Urinary bladder (tissue), 3 donors: ENCODE measurements at regions not wholly inside any gene's neighbourhood (a gene's known extent, or its start where the extent isn't known, plus 50 kb on each side); places are given as distances from the start of the nearest gene placed in this dataset.
"Not testable (repeated sequence)": the region's sequence is repeated elsewhere in the genome, so short reads cannot be mapped to it uniquely, and the experiment has no call there.

Source experiments
- DNase-seq: peaks from one replicate; pipeline ENCODE4 v3.0.0-alpha.2; 2015; ENCODE audit errors: extremely low spot score
- H3K27ac ChIP-seq: one replicate; pipeline ENCODE4 v1.5.1; 2013; ENCODE audit warnings: low read depth, mild to moderate bottlenecking, moderate library complexity
- H3K36me3 ChIP-seq: one replicate; pipeline ENCODE4 v1.6.1; 2013; ENCODE audit warnings: mild to moderate bottlenecking, moderate library complexity; ENCODE audit not compliant: insufficient read depth
- H3K4me1 ChIP-seq: one replicate; pipeline ENCODE4 v1.6.1; 2013; ENCODE audit warnings: mild to moderate bottlenecking, moderate library complexity; ENCODE audit not compliant: insufficient read depth
- H3K4me3 ChIP-seq: one replicate; pipeline ENCODE4 v1.5.1; 2013; ENCODE audit warnings: low read depth, low read length
- WGBS: extraction: QIAGEN DNeasy Blood & Tissue Kit; methylation state at CpG from one replicate; pipeline ENCODE4 v1.1.7; 2013; 5-methylcytosine and 5-hydroxymethylcytosine counted together
- donor health status: healthy with polysubstance abuse.
- donor health status: healthy.

- 20% methylated on average over 9 of the region's 9 CpGs for WGBS
- H3K4me1 ChIP-seq: no peaks in the 10 kb centered on the region
- DNase-seq: peak; percentile 10
- H3K36me3 ChIP-seq: no peaks in the 10 kb centered on the region
- no peak overlapping the region for H3K4me3 ChIP-seq
- H3K27ac ChIP-seq: no peak overlapping the region
Observed at GRCh38 chr6:130632277-130632676, 194.9 kb upstream of the SMLR1 start.

- Histone ChIP-seq H3K4me3 (no peak overlapping the region), H3K36me3 (no peaks in the 10 kb centered on the region), H3K27ac (no peak overlapping the region), H3K4me1 (no peaks in the 10 kb centered on the region)
- 48% methylated on average over 2 of the region's 2 CpGs for WGBS
- DNase-seq: no peak
Observed at GRCh38 chr6:130632897-130633296, 194.3 kb upstream of the SMLR1 start.

GRCh38 chr6:130643361-130643760 lies 183.8 kb upstream of the SMLR1 start:
- Histone ChIP-seq H3K36me3 (no peaks in the 10 kb centered on the region), H3K27ac (no peak overlapping the region), H3K4me1 (no peaks in the 10 kb centered on the region), H3K4me3 (no peak overlapping the region)
- 84% methylated on average over 1 of the region's 1 CpG for WGBS
- DNase-seq: no peak

GRCh38 chr6:130644175-130644574 lies 183.0 kb upstream of the SMLR1 start:
- Histone ChIP-seq H3K4me1 (no peaks in the 10 kb centered on the region), H3K4me3 (no peak overlapping the region), H3K36me3 (no peaks in the 10 kb centered on the region), H3K27ac (no peak overlapping the region)
- DNase-seq: no peak
- WGBS: 95% methylated on average over 2 of the region's 2 CpGs

GRCh38 chr6:130644769-130645168 lies 182.4 kb upstream of the SMLR1 start:
- not testable (repeated sequence) for H3K4me1 ChIP-seq, H3K36me3 ChIP-seq, H3K27ac ChIP-seq, H3K4me3 ChIP-seq, DNase-seq
- 85% methylated on average over 3 of the region's 3 CpGs for WGBS

- H3K4me3 ChIP-seq: no peak overlapping the region
- no peaks in the 10 kb centered on the region for H3K4me1 ChIP-seq
- DNase-seq: no peak
- no peak overlapping the region for H3K27ac ChIP-seq
- no peaks in the 10 kb centered on the region for H3K36me3 ChIP-seq
Observed at GRCh38 chr6:130647246-130647645, 180.0 kb upstream of the SMLR1 start.

GRCh38 chr6:130655586-130655985 lies 171.6 kb upstream of the SMLR1 start:
- Histone ChIP-seq H3K27ac (no peak overlapping the region), H3K4me1 (no peaks in the 10 kb centered on the region), H3K4me3 (no peak overlapping the region), H3K36me3 (no peaks in the 10 kb centered on the region)
- no peak for DNase-seq
- WGBS: 82% methylated on average over 1 of the region's 1 CpG

- Histone ChIP-seq H3K36me3 (no peaks in the 10 kb centered on the region), H3K27ac (no peak overlapping the region), H3K4me3 (no peak overlapping the region), H3K4me1 (no peaks in the 10 kb centered on the region)
- WGBS: 83% methylated on average over 4 of the region's 4 CpGs
- no peak for DNase-seq
Observed at GRCh38 chr6:130661077-130661476, 166.1 kb upstream of the SMLR1 start.

- 92% methylated on average over 2 of the region's 2 CpGs for WGBS
- Histone ChIP-seq H3K27ac (no peak overlapping the region), H3K36me3 (no peaks in the 10 kb centered on the region), H3K4me3 (no peak overlapping the region), H3K4me1 (no peaks in the 10 kb centered on the region)
- DNase-seq: no peak
Observed at GRCh38 chr6:130666786-130667185, 160.4 kb upstream of the SMLR1 start.

- WGBS: 67% methylated on average over 6 of the region's 6 CpGs
- DNase-seq: no peak
- H3K4me3 ChIP-seq: no peak overlapping the region
- no peaks in the 10 kb centered on the region for H3K4me1 ChIP-seq
- H3K27ac ChIP-seq: no peak overlapping the region
- H3K36me3 ChIP-seq: no peaks in the 10 kb centered on the region
Observed at GRCh38 chr6:130670142-130670541, 157.1 kb upstream of the SMLR1 start.

- WGBS: 50% methylated on average over 2 of the region's 2 CpGs
- no peak overlapping the region for H3K4me3 ChIP-seq
- H3K27ac ChIP-seq: no peak overlapping the region
- no peaks in the 10 kb centered on the region for H3K36me3 ChIP-seq
- H3K4me1 ChIP-seq: no peaks in the 10 kb centered on the region
- DNase-seq: no peak
Observed at GRCh38 chr6:130671119-130671518, 156.1 kb upstream of the SMLR1 start.

- H3K4me1 ChIP-seq: no peaks in the 10 kb centered on the region
- H3K4me3 ChIP-seq: no peak overlapping the region
- 73% methylated on average over 11 of the region's 11 CpGs for WGBS
- no peak for DNase-seq
- no peak overlapping the region for H3K27ac ChIP-seq
- H3K36me3 ChIP-seq: no peaks in the 10 kb centered on the region
Observed at GRCh38 chr6:130671577-130671976, 155.6 kb upstream of the SMLR1 start.

GRCh38 chr6:130672153-130672552 lies 155.1 kb upstream of the SMLR1 start:
- H3K4me1 ChIP-seq: no peaks in the 10 kb centered on the region
- H3K27ac ChIP-seq: no peak overlapping the region
- DNase-seq: no peak
- no peak overlapping the region for H3K4me3 ChIP-seq
- WGBS: 94% methylated on average over 6 of the region's 6 CpGs
- no peaks in the 10 kb centered on the region for H3K36me3 ChIP-seq

- H3K36me3 ChIP-seq: no peaks in the 10 kb centered on the region
- no peak overlapping the region for H3K4me3 ChIP-seq
Observed at GRCh38 chr6:130674604-130675003, 152.6 kb upstream of the SMLR1 start.

GRCh38 chr6:130675072-130675471 lies 152.1 kb upstream of the SMLR1 start:
- 75% methylated on average over 3 of the region's 3 CpGs for WGBS
- DNase-seq: no peak

More at GRCh38 chr6:130674604-130675003, 152.6 kb upstream of the SMLR1 start:
- no peak overlapping the region for H3K27ac ChIP-seq
- DNase-seq: no peak
- no peaks in the 10 kb centered on the region for H3K4me1 ChIP-seq

More at GRCh38 chr6:130675072-130675471, 152.1 kb upstream of the SMLR1 start:
- no peak overlapping the region for H3K27ac ChIP-seq
- no peaks in the 10 kb centered on the region for H3K4me1 ChIP-seq
- no peak overlapping the region for H3K4me3 ChIP-seq
- no peaks in the 10 kb centered on the region for H3K36me3 ChIP-seq
